Ureter (tissue), 1 donor: ENCODE measurements at regions not wholly inside any gene's neighbourhood (a gene's known extent, or its start where the extent isn't known, plus 50 kb on each side); places are given as distances from the start of the nearest gene placed in this dataset.

Source experiments
- DNase-seq: peaks from one replicate; pipeline ENCODE4 v3.0.0-alpha.2; 2020; ENCODE audit warnings: low spot score
- donor health status: DM: yes; HTN: yes; CAD: no.

- DNase-seq: no peak
Observed at GRCh38 chr1:239538239-239538988, 152.0 kb downstream of the CHRM3 start.

- no peak for DNase-seq
Observed at GRCh38 chr1:239539051-239539450, 152.7 kb downstream of the CHRM3 start.

- DNase-seq: no peak
Observed at GRCh38 chr1:239539812-239540211, 153.4 kb downstream of the CHRM3 start.

GRCh38 chr1:239543873-239544272 lies 157.5 kb downstream of the CHRM3 start:
- DNase-seq: no peak

- no peak for DNase-seq
Observed at GRCh38 chr1:239545466-239545865, 159.1 kb downstream of the CHRM3 start.

GRCh38 chr1:239547987-239548386 lies 161.6 kb downstream of the CHRM3 start:
- DNase-seq: no peak

- no peak for DNase-seq
Observed at GRCh38 chr1:239550178-239550577, 163.8 kb downstream of the CHRM3 start.

- DNase-seq: no peak
Observed at GRCh38 chr1:239555350-239555749, 169.0 kb downstream of the CHRM3 start.

GRCh38 chr1:239558559-239558958 lies 172.2 kb downstream of the CHRM3 start:
- no peak for DNase-seq

GRCh38 chr1:239558991-239559390 lies 172.6 kb downstream of the CHRM3 start:
- DNase-seq: no peak

GRCh38 chr1:239560921-239561320 lies 174.6 kb downstream of the CHRM3 start:
- DNase-seq: no peak

- DNase-seq: no peak
Observed at GRCh38 chr1:239562095-239562494, 175.7 kb downstream of the CHRM3 start.

- no peak for DNase-seq
Observed at GRCh38 chr1:239563681-239564080, 177.3 kb downstream of the CHRM3 start.

- DNase-seq: no peak
Observed at GRCh38 chr1:239566074-239566473, 179.7 kb downstream of the CHRM3 start.

- DNase-seq: no peak
Observed at GRCh38 chr1:239570878-239571277, 184.5 kb downstream of the CHRM3 start.

- no peak for DNase-seq
Observed at GRCh38 chr1:239572183-239572582, 185.8 kb downstream of the CHRM3 start.

- DNase-seq: no peak
Observed at GRCh38 chr1:239574112-239574511, 187.7 kb downstream of the CHRM3 start.

GRCh38 chr1:239575113-239575512 lies 188.7 kb downstream of the CHRM3 start:
- no peak for DNase-seq

- DNase-seq: no peak
Observed at GRCh38 chr1:239583536-239583935, 197.2 kb downstream of the CHRM3 start.

- no peak for DNase-seq
Observed at GRCh38 chr1:239586128-239586527, 199.8 kb downstream of the CHRM3 start.

GRCh38 chr1:239587066-239587465 lies 200.7 kb downstream of the CHRM3 start:
- DNase-seq: no peak

- DNase-seq: no peak
Observed at GRCh38 chr1:239587574-239588369, 201.4 kb downstream of the CHRM3 start.

GRCh38 chr1:239590556-239590955 lies 204.2 kb downstream of the CHRM3 start:
- DNase-seq: no peak
